HepG2 (cell line): ENCODE measurements at regions not wholly inside any gene's neighbourhood (a gene's known extent, or its start where the extent isn't known, plus 50 kb on each side); places are given as distances from the start of the nearest gene placed in this dataset.

ENCODE experiments used
- ELF1 ChIP-seq: sonication (generic); formaldehyde crosslinking; IDR thresholded peaks from 2 replicates; pipeline ENCODE4 v1.4.0; 2020; ENCODE audit warnings: missing genetic modification reagents
- FOXA1 ChIP-seq, 2 experiments: fragments of 450-650 bp in 1 of 2; sonication (generic) in 1 of 2; formaldehyde crosslinking in 1 of 2; IDR thresholded peaks; 2 replicates each; pipeline versions ENCODE4 v1.4.0 to v1.6.1; 2016 to 2020; ENCODE audit warnings: missing genetic modification reagents in 1 of 2
- KDM1A ChIP-seq: IDR thresholded peaks from 2 replicates; pipeline ENCODE4 v1.6.1; 2016; ENCODE audit warnings: missing compliant biosample characterization
- TAF15 ChIP-seq: fragments of 200-400 bp; formaldehyde crosslinking; IDR thresholded peaks from one replicate; pipeline ENCODE4 v1.6.1; 2018; ENCODE audit warnings: mild to moderate bottlenecking, low read depth, low read length; ENCODE audit not compliant: poor library complexity, severe bottlenecking
- ZC3H4 ChIP-seq: sonication (generic); formaldehyde crosslinking; IDR thresholded peaks from 2 replicates; pipeline ENCODE4 v1.4.0; 2020; ENCODE audit warnings: missing genetic modification reagents, borderline replicate concordance
- ZNF263 ChIP-seq: sonication (generic); formaldehyde crosslinking; IDR thresholded peaks from 2 replicates; pipeline ENCODE4 v1.4.0; 2020; ENCODE audit warnings: missing genetic modification reagents
- ZNF563 ChIP-seq: sonication (generic); formaldehyde crosslinking; IDR thresholded peaks from 2 replicates; pipeline ENCODE4 v1.8.0; 2022; ENCODE audit warnings: mild to moderate bottlenecking, moderate library complexity, missing genetic modification reagents
- TF ChIP-seq, protein P1 (sequence below): sonication (generic); formaldehyde crosslinking; IDR thresholded peaks from 2 replicates; pipeline ENCODE4 v1.5.1; 2020; ENCODE audit warnings: mild to moderate bottlenecking, missing genetic modification reagents, moderate library complexity
- TF ChIP-seq, protein P2 (sequence below): sonication (generic); formaldehyde crosslinking; IDR thresholded peaks from 2 replicates; pipeline ENCODE4 v1.5.0; 2020; ENCODE audit warnings: mild to moderate bottlenecking, missing genetic modification reagents, moderate library complexity
- TF ChIP-seq, protein P3 (sequence below): sonication (generic); formaldehyde crosslinking; IDR thresholded peaks from 2 replicates; pipeline ENCODE4 v1.4.0; 2020; ENCODE audit warnings: low read depth, mild to moderate bottlenecking, missing genetic modification reagents
- TF ChIP-seq, protein P4 (sequence below): IDR thresholded peaks from 2 replicates; pipeline ENCODE4 v1.6.1; 2016
- TF ChIP-seq, protein P5 (sequence below): sonication (generic); formaldehyde crosslinking; IDR thresholded peaks from 2 replicates; pipeline ENCODE4 v1.8.1; 2023; ENCODE audit warnings: missing genetic modification reagents, inconsistent platforms, borderline replicate concordance
- TF ChIP-seq, protein P6 (sequence below), 2 experiments: fragments of 450-650 bp in 1 of 2; sonication (generic) in 1 of 2; formaldehyde crosslinking in 1 of 2; IDR thresholded peaks; 2 replicates each; pipeline versions ENCODE4 v1.6.1 to v1.8.0; 2016 to 2022; ENCODE audit warnings: antibody characterized with exemption in 1 of 2, mild to moderate bottlenecking in 1 of 2, missing genetic modification reagents in 1 of 2

DNA sequence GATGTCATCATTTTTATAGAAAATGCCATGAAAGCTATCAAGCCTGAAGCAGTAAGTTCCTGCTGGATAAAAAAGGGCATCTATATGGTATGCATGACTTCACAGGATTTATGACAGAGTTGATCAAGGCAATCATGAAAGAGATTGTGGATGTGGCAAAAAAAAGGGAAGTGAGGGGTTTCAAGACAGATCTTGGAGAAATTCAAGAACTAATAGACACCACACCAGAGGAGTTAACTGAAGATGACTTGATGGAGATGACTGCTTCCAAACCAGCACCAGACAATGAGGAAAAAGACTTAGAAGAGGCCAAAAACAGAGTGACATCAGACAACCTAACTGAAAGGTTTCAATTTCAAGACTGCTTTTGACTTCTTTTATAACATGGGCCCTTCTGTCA is 691.1 kb upstream of the SLC10A2 start:
- no peak for TF ChIP-seq ZC3H4
- TF ChIP-seq TAF15, result no peak
- TF ChIP-seq, protein P1, sequence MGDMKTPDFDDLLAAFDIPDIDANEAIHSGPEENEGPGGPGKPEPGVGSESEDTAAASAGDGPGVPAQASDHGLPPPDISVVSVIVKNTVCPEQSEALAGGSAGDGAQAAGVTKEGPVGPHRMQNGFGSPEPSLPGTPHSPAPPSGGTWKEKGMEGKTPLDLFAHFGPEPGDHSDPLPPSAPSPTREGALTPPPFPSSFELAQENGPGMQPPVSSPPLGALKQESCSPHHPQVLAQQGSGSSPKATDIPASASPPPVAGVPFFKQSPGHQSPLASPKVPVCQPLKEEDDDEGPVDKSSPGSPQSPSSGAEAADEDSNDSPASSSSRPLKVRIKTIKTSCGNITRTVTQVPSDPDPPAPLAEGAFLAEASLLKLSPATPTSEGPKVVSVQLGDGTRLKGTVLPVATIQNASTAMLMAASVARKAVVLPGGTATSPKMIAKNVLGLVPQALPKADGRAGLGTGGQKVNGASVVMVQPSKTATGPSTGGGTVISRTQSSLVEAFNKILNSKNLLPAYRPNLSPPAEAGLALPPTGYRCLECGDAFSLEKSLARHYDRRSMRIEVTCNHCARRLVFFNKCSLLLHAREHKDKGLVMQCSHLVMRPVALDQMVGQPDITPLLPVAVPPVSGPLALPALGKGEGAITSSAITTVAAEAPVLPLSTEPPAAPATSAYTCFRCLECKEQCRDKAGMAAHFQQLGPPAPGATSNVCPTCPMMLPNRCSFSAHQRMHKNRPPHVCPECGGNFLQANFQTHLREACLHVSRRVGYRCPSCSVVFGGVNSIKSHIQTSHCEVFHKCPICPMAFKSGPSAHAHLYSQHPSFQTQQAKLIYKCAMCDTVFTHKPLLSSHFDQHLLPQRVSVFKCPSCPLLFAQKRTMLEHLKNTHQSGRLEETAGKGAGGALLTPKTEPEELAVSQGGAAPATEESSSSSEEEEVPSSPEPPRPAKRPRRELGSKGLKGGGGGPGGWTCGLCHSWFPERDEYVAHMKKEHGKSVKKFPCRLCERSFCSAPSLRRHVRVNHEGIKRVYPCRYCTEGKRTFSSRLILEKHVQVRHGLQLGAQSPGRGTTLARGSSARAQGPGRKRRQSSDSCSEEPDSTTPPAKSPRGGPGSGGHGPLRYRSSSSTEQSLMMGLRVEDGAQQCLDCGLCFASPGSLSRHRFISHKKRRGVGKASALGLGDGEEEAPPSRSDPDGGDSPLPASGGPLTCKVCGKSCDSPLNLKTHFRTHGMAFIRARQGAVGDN (CRISPR knock-in tag), result no peak
- no peak for TF ChIP-seq ZNF563 (CRISPR knock-in tag)
- TF ChIP-seq, protein P2, sequence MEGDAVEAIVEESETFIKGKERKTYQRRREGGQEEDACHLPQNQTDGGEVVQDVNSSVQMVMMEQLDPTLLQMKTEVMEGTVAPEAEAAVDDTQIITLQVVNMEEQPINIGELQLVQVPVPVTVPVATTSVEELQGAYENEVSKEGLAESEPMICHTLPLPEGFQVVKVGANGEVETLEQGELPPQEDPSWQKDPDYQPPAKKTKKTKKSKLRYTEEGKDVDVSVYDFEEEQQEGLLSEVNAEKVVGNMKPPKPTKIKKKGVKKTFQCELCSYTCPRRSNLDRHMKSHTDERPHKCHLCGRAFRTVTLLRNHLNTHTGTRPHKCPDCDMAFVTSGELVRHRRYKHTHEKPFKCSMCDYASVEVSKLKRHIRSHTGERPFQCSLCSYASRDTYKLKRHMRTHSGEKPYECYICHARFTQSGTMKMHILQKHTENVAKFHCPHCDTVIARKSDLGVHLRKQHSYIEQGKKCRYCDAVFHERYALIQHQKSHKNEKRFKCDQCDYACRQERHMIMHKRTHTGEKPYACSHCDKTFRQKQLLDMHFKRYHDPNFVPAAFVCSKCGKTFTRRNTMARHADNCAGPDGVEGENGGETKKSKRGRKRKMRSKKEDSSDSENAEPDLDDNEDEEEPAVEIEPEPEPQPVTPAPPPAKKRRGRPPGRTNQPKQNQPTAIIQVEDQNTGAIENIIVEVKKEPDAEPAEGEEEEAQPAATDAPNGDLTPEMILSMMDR (CRISPR knock-in tag), result no peak
- TF ChIP-seq, protein P3, sequence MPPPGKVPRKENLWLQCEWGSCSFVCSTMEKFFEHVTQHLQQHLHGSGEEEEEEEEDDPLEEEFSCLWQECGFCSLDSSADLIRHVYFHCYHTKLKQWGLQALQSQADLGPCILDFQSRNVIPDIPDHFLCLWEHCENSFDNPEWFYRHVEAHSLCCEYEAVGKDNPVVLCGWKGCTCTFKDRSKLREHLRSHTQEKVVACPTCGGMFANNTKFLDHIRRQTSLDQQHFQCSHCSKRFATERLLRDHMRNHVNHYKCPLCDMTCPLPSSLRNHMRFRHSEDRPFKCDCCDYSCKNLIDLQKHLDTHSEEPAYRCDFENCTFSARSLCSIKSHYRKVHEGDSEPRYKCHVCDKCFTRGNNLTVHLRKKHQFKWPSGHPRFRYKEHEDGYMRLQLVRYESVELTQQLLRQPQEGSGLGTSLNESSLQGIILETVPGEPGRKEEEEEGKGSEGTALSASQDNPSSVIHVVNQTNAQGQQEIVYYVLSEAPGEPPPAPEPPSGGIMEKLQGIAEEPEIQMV (CRISPR knock-in tag), result no peak
- TF ChIP-seq ZNF263 (CRISPR knock-in tag), result no peak
- TF ChIP-seq, protein P4, sequence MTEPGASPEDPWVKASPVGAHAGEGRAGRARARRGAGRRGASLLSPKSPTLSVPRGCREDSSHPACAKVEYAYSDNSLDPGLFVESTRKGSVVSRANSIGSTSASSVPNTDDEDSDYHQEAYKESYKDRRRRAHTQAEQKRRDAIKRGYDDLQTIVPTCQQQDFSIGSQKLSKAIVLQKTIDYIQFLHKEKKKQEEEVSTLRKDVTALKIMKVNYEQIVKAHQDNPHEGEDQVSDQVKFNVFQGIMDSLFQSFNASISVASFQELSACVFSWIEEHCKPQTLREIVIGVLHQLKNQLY (CRISPR knock-in tag), result no peak
- TF ChIP-seq, protein P5, sequence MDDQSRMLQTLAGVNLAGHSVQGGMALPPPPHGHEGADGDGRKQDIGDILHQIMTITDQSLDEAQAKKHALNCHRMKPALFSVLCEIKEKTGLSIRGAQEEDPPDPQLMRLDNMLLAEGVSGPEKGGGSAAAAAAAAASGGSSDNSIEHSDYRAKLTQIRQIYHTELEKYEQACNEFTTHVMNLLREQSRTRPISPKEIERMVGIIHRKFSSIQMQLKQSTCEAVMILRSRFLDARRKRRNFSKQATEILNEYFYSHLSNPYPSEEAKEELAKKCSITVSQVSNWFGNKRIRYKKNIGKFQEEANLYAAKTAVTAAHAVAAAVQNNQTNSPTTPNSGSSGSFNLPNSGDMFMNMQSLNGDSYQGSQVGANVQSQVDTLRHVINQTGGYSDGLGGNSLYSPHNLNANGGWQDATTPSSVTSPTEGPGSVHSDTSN (CRISPR knock-in tag), result no peak
- no peak for TF ChIP-seq KDM1A (CRISPR knock-in tag)
- TF ChIP-seq, protein P6, sequence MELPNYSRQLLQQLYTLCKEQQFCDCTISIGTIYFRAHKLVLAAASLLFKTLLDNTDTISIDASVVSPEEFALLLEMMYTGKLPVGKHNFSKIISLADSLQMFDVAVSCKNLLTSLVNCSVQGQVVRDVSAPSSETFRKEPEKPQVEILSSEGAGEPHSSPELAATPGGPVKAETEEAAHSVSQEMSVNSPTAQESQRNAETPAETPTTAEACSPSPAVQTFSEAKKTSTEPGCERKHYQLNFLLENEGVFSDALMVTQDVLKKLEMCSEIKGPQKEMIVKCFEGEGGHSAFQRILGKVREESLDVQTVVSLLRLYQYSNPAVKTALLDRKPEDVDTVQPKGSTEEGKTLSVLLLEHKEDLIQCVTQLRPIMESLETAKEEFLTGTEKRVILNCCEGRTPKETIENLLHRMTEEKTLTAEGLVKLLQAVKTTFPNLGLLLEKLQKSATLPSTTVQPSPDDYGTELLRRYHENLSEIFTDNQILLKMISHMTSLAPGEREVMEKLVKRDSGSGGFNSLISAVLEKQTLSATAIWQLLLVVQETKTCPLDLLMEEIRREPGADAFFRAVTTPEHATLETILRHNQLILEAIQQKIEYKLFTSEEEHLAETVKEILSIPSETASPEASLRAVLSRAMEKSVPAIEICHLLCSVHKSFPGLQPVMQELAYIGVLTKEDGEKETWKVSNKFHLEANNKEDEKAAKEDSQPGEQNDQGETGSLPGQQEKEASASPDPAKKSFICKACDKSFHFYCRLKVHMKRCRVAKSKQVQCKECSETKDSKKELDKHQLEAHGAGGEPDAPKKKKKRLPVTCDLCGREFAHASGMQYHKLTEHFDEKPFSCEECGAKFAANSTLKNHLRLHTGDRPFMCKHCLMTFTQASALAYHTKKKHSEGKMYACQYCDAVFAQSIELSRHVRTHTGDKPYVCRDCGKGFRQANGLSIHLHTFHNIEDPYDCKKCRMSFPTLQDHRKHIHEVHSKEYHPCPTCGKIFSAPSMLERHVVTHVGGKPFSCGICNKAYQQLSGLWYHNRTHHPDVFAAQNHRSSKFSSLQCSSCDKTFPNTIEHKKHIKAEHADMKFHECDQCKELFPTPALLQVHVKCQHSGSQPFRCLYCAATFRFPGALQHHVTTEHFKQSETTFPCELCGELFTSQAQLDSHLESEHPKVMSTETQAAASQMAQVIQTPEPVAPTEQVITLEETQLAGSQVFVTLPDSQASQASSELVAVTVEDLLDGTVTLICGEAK (IDR thresholded peaks at IDR 0.05), result no peak
- TF ChIP-seq, protein P6 (CRISPR knock-in tag; IDR thresholded peaks at IDR 0.05), result no peak
- TF ChIP-seq FOXA1 (IDR thresholded peaks at IDR 0.05), result no peak
- no peak for TF ChIP-seq FOXA1 (CRISPR knock-in tag; IDR thresholded peaks at IDR 0.05)
- no peak for TF ChIP-seq ELF1 (CRISPR knock-in tag)
